ENCODE measurements at regions not wholly inside any gene's neighbourhood (a gene's known extent, or its start where the extent isn't known, plus 50 kb on each side); places are given as distances from the start of the nearest gene placed in this dataset.
"Not testable (repeated sequence)": the region's sequence is repeated elsewhere in the genome, so short reads cannot be mapped to it uniquely, and the experiment has no call there.

DNA sequence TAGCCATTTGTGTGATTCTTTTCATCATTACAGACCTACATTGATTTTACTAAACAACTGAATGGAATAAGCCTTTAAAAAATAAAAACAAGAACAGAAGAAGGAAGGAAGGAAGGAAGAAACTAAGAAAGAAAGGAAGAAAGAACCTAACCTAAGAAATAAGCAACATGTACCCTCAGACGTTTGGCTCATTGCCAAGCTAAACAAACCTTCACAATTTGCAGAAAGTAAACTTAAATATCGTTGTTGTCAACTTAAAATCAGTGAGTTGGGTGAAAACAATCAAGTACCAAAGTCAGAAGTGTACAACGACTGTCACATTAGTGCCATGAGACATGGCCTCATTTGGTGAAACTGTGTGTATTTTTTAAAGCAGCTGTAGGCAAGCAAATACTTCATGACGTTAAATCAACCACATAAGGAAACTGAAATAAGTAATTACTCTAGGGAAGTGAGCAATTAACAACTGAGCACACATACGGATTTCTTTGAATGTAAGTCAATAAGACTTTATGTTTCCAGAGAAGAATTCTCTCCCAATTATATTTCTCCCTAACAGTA lies 313.1 kb upstream of the TMPRSS15 start:
- DNase-seq (ENCODE audit: low read depth): no peak

DNA sequence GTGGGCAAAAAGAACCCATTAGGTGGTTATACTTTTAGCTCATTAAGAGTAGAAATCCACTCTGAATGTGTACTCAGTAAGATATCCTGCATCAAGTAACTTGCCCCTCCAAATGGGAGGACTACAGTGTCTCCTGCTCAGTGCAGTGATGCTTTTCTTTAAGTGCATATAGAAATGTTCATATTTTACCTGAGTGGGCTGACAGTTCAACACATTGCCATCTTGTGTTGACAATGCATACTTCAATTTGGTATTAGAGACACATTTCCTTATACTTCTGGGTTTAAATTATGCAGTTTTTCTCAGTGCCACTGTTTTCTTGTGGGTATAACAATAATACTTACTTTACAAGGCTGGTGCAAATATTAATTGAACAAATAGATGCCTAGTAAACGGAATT lies 318.6 kb upstream of the TMPRSS15 start:
- no peak for DNase-seq (ENCODE audit: low read depth)

DNA sequence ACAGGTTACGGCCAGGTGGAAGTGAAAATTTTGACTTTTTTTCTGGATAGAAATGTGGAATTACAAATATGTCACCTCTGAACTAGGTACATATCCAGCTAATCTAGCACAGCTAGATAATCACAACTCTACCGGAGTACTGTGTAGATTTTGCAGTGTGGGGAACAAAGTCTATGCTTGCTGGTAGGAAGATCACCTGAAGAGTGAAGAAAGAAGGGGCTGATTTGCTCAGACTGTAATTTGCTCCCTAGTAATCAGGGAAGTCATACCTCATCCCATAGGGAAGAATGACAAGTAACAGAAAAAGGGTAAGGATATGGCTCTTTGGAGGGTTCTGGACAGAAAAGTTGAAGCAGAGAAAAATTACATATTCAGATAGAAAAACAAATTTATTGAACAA lies 319.6 kb upstream of the TMPRSS15 start:
- DNase-seq (ENCODE audit: low read depth): no peak

DNA sequence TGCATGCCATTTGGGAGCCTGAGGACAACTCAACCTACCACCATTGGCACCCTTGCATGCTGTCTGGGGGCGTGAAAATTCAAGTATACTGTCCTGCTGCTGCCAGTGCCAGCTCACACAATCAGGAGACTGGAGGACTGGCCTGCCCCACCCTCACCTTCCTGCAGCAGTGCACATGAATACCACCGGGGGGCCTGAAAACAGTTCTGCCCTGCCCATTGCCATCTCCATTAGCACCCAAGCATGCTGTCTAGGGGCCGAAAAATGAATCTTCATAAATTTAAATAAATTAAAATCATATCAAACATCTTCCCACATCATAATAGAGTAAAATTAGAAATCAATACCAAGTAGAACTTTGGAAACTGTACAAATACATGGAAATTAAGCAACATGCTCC lies 322.1 kb upstream of the TMPRSS15 start:
- no peak for DNase-seq (ENCODE audit: low read depth)

DNA sequence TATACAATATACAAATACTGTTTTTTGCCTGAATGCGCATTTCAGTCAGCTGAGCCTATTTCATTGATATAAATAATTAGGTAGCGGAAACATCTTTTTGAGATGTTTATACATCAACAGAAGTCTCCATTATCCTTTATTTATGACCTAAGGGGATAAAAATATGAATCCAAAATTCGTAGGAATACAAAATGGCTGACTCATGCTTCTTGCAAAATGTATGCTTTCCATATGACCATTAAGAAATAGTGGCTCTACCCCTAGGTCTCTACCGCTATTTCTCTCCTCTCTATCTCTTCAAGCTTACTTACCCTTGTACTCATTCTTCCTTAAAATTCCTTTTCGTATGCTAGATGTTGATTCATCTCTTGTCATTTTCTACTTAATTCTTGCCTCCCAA lies 338.4 kb upstream of the TMPRSS15 start:
- DNase-seq (ENCODE audit: low read depth): no peak

DNA sequence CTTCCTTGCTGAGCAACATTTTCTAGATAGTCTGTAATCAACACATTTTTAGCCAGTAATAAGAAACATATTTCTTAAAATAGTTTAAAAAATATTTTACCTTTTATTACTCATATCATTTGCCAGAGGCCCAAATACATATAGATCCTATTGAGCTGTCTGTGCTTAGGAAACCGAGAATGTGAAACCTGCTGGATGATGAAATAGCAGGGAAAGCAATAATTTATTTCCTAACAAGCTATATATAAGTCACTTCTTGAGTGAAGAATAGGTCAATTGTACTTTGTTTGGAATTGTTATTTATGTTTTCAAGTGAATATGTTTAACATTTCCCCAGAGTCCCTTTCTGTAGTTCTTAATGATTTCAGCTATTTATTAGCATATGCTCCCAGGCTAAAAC lies 339.9 kb upstream of the TMPRSS15 start:
- DNase-seq (ENCODE audit: low read depth): no peak

DNA sequence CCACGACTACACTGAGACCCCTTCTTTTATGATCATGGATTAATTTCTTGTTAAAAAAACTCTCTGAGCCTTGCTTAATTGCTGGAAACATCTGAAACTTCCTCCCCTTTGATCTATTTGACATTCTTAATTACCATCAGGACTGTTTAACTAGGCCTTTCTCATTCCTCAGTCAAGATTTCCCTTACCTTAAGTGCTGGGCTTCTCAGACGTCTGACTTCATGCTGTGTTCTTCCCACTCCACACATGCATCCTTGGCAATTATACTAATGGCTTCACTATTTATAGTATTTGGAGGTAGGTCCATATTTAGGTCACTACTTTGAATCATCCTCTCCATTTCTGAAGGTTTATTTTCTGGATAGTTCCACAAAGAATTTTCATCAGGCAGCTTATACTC lies 341.3 kb upstream of the TMPRSS15 start:
- DNase-seq (ENCODE audit: low read depth): no peak

DNA sequence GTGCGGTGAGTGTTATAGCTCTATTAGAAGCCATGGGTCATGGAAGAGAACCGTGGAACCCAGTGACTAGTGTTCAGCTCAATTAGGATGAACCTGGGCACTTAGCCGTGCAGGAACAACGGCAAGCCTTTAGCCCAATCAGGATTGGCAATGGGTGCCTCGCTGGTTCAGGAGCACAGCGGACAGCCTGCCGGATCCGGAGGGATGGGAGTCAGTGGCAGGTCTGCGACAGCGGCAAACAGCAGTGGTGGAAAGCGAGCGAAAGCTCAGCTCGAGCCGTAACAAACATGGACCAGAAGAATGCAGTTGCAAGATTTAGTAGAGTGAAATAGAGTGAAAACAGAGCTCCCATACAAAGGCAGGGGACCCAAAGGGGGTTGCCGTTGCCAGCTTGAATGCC lies 349.3 kb upstream of the TMPRSS15 start:
- not testable (repeated sequence) for DNase-seq (ENCODE audit: low read depth)

DNA sequence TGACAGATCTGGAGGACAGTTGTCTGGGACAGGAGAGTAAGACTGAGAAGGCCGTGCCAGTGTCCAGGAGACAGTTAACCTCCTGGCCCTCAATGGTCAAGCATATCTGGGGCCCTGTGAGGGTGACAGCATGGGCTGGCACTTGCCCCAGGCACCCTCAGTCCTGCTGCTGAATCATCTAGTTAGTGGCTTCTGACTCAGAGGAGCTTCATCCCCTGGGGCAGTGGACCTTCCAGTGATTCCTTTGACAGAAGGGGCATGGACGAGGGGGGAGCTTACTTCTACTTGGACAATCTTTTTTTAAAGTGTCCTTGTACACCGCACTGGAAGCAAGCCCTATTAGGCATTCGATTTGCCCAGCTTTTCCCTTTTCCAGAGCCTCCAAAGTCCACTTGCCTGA lies 352.7 kb upstream of the TMPRSS15 start:
- not testable (repeated sequence) for DNase-seq (ENCODE audit: low read depth)

DNA sequence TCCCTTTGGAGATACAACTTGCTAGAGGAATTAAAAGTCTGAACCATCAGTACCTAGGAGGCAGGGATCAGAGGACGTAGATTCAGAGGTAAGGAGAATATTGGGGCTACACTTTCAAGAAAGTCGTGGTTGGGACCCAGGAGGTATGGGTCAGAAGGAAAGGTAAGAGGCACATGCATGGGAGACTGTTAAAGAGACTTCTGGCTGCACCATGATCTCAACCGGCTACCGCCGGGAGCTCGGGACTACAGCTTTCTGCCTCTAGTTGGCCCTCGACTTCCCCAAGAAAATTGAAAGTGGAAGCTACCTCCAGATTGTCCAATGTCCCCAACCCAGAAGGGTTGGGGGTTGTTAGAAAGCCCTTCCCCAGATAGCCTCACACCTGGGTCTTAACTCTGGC lies 355.7 kb upstream of the TMPRSS15 start:
- DNase-seq (ENCODE audit: low read depth): no peak

DNA sequence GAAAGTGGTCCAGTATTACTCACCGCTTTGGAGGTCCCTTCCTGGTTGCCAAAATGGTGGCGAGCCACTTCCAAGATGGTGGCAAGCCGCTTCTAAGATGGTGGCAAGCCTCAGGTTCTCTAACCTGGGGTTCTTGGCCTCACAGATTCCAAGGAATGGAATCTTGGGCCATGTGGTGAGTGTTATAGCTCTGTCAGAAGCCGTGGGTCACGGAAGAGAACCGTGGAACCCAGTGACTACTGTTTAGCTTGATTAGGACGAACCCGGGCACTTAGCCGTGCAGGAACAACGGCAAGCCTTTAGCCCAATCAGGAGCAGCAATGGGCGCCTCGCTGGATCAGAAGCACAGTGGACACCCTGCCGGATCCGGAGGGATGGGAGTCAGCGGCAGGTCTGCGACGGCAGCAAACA lies 356.2 kb upstream of the TMPRSS15 start:
- no peak for DNase-seq (ENCODE audit: low read depth)

DNA sequence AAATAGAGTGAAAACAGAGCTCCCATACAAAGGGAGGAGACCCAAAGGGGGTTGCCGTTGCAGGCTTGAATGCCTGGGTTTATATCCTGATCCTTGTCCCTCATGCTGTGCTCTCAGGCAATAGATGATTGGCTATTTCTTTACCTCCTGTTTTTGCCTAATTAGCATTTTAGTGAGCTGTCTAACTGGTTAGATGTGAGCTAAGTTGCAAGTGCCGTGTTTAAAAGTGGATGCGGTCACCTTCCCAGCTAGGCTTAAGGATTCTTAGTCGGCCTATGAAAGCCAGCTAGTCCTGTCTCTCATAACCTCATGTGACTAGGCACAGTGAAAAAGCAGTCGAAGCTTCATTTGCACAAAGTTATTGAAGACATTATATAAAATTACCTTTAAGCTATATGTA lies 356.7 kb upstream of the TMPRSS15 start:
- DNase-seq (ENCODE audit: low read depth): no peak

DNA sequence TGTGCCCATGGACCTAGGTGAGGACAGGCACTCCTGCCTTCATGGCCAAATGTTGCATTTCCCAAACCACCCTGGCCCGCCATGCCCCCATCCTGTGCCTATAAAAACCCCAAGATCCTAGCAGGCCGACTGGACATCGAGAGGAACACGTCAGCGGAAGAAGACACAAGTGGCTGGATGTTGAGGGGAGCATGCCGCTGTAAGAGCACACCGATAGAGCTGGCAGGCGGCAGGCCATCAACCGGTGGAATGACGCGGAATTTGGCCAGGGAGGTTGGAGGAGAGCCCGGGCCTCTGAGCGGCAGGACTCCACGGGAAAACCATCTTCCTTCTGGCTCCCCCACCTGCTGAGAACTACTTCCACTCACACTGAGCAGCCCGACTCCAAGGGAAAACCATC lies 361.1 kb upstream of the TMPRSS15 start:
- DNase-seq (ENCODE audit: low read depth): no peak

DNA sequence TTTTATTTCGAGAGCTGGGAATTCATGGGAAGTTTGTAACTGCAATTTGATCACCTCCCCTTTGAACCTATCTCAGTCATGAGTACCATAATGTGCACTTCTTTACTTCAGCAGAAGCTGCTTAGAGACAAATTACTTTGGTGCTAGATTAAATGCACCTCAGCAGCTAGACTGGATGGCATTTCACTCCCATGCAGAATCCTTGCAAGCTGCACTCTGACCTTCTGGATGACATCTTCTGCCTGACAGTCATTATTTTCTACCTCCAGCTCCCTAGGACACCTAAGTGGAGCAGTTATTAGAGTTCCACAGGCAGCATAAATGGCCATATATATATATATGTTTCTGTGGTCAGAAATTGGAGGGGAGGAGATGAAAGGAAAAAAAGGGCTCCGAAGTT lies 366.0 kb upstream of the TMPRSS15 start:
- no peak for DNase-seq (ENCODE audit: low read depth)

DNA sequence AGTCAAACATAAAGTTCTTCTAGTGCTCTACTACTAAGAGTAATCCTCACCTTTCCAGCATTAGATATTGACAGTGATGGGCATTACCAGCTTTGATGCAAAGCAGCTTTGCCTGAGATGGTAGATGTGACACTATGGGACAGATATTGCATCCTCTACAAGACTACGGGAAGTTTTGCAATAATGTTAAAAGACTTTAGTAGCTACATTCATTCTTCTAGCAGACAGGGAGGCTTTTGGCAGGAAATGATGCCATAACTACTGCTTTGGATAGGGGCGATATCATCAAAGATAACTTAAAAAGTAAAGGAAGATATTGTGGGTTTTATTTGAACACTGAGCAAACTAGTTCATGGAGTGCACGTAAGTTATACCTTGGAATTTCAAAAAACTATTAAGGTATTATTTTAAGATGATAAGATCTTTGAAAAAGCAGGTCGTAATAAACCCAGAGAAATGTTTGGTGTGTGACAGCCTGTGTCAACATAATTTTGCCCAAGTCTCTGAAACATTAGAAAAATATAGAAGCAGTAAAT lies 368.3 kb upstream of the TMPRSS15 start:
- no peak for DNase-seq (ENCODE audit: low read depth)

DNA sequence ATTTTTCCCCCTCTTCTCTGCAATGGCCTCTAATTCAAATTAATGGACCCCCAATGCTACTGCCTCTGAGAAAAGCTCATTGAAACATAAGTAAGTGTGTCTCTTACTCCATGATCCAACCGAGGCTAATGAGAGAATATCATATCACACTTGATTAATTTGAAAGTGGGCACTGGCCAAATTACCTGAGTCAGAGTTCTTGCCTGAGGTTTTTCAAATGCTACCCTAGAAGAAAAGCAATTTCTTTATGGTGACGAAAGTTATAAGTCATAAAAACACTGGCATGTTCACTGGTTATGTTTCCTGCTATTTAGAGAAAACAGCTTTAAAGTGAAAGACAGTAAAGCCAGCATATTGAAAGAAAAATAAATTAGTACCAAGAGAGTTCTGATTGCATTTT lies 368.8 kb upstream of the TMPRSS15 start:
- no peak for DNase-seq (ENCODE audit: low read depth)

DNA sequence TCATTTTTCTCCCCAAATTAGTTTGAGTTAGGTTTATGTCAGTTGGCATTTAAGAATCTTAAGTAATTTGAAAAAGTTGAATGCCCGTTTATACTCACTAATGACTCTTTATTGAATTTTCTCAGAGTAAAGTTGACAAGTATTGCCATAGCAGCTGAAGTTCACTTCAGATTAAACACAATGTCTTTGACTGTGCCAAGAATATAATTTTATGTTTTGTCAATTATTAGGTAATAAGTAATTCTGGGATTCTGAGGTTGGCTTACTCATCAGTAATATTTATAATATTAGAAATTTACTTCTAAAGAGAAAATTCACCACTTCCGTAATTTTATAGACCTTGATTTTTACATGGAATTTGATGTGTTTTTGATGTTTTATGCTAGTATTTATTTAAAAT lies 369.3 kb upstream of the TMPRSS15 start:
- no peak for DNase-seq (ENCODE audit: low read depth)

DNA sequence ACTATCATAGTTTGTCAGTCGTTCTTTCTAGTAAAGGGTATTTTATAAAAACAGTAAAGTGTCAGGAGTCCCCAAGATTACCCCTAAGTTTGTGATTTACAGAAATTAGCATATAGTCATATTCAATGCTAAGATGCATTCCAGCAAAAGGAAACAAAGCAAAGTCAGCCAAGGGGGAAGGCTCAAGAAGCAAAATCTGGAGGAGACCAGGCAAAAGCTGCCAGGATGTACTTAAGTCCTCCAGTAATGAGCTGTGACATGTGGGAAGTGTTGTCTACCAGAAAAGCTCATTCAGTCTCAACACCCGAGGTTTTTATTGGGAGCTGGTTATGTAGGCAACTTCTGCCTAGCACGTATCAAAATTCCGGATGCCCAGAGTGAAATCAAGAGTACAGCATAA lies 373.4 kb upstream of the TMPRSS15 start:
- no peak for DNase-seq (ENCODE audit: low read depth)

DNA sequence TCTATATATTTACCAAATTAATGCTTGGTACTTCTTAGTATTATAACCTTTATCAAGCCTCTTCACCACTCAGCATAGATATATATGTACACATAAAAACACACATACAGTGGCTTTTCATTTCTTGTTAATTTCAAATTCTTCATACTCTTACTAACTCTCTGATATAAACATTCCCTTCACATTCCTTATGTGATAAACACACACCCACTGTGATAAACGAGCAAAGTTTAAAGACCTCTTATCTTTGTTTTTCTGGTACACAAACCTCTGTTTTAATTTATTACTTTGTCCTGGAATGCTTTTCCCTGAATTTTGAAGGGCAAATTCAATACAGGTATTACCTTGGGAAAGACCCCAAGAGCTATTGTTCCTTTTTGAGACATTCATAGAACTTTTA lies 379.1 kb upstream of the TMPRSS15 start:
- DNase-seq (ENCODE audit: low read depth): no peak

DNA sequence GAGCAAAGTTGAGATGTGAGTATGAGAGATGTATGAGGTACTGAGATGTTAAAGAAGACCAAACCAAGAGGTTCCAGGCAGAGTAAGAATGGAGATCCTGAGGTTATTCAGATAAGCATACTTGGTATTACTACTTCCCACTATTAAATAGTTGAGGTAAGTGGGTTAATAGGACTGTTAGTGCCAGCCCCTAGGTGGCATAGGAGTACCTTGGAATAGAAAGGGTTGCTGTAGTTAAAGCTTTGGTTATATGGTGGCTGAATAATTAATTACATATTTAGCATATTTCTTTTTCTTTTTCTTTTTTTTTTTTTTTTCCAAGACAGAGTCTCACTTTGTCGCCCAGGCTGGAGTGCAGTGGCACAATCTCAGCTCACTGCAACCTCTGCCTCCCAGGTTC lies 397.9 kb upstream of the TMPRSS15 start:
- no peak for DNase-seq (ENCODE audit: low read depth)

DNA sequence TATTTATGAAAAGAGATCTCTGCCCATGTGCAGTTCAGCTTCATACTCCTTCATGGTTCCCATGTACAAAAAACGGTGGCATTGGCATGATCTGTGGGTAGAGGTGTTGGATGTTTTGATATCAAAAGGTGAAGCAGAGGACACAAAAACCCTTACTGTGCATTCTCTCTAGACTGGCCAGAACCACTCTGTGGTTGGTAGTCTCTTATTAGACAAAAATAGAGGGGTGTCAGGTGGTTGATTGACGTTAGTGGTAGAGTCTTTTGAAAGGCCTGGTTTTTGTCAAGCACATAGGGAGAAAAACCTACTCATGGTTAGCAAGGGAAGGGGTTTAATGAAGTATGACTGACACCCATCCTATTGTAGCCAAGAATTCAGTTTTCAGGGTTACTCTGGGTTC lies 400.0 kb upstream of the TMPRSS15 start:
- DNase-seq (ENCODE audit: low read depth): no peak

DNA sequence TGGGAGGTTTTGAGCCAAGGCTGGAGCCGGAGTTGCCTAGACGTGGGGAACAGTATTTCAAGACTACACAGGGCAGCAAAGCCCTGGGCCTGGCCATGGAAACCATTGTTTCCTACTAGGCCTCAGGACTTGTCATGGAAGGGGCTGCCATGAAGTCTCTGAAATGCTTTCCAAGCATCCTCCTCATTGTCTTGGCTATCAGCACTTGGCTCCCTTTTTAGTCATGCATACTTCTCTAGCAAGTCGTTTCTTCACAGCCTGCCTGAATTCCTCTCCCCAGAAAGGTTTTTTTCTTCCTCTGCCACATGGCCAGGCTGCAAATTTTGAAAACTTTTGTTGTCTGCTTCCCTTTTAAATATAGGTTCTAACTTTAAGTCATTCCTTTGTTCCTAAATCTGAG lies 406.6 kb upstream of the TMPRSS15 start:
- no peak for DNase-seq (ENCODE audit: low read depth)

DNA sequence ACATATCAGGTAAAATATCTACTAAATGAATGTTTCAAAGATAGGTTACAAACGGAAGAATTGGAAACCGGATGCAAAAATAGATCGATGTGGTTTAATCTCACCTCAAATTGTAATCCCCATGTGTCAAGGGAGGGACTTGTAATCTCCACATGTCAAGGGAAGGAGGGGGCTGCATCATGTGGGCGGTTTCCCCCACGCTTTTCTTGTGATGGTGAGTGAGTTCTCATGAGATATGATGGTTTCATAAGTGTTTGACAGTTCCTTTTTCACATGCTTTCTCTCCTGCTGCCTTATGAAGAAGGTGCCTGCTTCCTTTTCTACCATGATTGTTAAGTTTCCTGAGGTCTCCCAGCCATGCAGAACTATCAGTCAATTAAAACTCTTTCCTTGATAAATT lies 408.7 kb upstream of the TMPRSS15 start:
- no peak for DNase-seq (ENCODE audit: low read depth)

DNA sequence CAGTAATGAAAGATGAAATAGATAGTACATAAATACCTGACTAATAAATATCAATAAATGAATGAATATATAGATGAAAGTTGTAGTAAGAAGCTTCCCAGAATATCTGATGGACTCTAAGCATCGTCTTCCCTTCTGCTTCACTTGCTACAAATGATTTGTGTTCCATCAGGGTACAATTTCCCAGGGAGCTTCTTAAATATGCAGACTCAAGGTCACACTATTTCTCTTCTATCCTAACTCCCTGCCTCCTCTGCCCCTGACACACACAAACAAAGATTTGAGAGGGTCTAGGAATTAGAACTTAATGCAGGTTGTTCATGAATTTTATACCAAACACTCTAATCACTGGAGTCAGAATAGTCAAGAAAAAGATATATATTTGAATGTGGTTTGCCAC lies 415.9 kb upstream of the TMPRSS15 start:
- DNase-seq (ENCODE audit: low read depth): no peak

DNA sequence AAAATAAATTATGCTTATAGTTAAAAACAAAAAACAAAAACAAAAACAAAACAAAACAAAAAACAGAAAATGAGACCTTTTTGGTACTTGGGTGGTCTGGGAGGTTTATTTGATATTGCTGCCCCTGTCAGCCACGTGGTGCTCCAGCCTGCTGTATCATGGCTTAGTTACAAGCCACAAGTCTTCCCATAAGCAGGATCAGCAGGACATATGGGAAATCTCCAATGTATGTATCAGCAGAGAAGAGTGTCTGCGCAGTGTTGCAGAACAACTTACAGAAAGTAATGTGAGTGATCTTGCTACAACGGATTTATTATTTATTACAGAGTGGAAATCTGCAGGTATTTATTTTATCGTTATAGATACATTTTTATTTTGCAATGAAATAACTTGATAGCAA lies 423.0 kb upstream of the TMPRSS15 start:
- DNase-seq (ENCODE audit: low read depth): no peak
